ENCODE measurements at regions not wholly inside any gene's neighbourhood (a gene's known extent, or its start where the extent isn't known, plus 50 kb on each side); places are given as distances from the start of the nearest gene placed in this dataset.

DNA sequence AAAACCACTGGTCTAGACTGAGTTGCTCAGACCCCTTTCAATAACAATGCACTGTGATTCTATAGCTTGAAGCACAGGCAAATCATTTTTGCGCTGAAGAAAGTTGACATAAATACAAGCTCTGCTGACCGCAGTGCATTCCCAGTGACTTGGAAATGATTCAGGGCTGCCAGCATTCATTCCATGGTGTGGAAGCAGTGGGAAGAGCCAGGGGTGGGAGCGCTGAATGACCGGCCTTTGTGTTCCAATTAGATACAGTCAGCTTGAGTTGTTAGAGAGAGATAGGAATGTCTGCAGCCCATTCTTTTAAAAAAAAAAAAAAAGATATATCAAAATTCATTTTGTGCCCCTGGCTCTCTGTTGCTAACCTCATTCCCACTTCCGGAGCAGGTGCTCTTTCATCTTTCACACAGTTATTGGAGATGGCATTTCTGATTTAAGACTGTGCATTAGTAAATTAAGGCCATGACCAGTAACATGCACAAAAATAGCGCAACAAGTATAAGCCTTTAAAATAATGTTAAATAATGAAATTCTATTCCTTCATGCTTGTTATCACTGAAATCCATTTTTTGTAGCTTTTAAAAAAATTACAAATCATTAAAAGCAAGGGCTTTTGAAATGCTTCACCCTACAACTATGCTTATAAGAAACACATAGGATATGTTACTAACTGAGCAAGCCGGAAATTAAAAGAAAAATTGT, 59.4 kb upstream of the CTLA4 start:
- H3K4me3 Mint-ChIP-seq = no peak overlapping the region
- peaks cover 8 to 13% of the 10 kb centered on the region in 2 donors for H3K9me3 Mint-ChIP-seq
- DNase-seq (no peak), ATAC-seq (no peak)
- no peak overlapping the region for H3K27ac Mint-ChIP-seq
- H3K4me1 Mint-ChIP-seq = peaks cover 96% of the 10 kb centered on the region
- no peaks in the 10 kb centered on the region for H3K27me3 Mint-ChIP-seq

DNA sequence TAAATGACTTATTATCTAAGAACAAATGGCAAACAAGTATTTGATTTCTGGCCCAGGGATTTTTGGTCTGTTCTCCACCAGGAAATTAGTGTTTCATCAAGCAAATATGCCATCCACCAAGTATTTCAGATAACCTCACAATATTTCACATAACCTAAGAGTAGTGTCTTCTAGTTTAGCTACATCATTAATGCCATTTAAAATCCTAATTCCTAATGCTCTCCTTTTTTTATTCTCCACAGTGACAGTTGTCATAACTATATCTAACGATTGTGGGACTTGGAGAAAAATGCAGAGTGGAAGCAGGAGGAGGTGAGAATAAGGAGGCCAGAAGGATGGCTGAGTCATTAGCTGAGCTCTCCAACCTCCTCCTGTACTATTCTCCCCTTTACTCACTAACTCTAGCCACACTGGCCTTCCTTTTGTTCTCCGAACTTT, 58.5 kb upstream of the CTLA4 start:
- Mint-ChIP-seq H3K9me3 (peaks cover 8 to 13% of the 10 kb centered on the region in 2 donors), H3K27ac (no peak overlapping the region), H3K4me1 (peaks cover 97% of the 10 kb centered on the region), H3K27me3 (no peaks in the 10 kb centered on the region), H3K4me3 (peak overlapping the region in 1 of 2 donors; percentile 35)
- DNase-seq (no peak), ATAC-seq (no peak)

DNA sequence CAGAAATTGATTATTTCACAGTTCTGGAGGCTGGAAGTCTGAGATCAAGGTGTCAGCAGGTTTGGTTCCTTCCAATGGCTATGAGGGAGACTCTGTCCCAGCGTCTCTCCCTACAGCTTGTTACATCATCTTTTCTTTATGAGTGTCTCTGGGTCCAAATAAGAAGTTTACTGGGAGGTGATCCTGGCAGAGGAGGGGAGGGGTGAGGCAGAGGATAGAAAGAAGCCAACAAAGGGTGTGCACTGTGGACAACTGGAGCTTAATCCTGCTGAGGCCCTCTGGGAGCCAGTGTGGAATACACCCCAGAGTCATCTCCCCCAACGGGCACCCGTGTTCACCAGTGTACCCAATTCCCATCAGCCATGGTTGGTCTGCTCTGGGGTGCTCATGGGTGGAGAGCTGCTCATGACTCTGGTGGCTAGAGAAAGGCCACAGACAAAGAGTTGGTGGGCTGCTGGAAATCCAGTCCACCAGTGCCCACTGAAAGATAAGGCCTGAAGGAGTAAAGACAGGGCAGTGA, 57.5 kb upstream of the CTLA4 start:
- no peak overlapping the region for H3K27ac Mint-ChIP-seq
- no peak for DNase-seq
- no peak for ATAC-seq
- no peaks in the 10 kb centered on the region for H3K27me3 Mint-ChIP-seq
- peaks cover 8% of the 10 kb centered on the region in 2 donors for H3K9me3 Mint-ChIP-seq
- H3K4me1 Mint-ChIP-seq = peaks cover 97% of the 10 kb centered on the region
- no peak overlapping the region for H3K4me3 Mint-ChIP-seq

DNA sequence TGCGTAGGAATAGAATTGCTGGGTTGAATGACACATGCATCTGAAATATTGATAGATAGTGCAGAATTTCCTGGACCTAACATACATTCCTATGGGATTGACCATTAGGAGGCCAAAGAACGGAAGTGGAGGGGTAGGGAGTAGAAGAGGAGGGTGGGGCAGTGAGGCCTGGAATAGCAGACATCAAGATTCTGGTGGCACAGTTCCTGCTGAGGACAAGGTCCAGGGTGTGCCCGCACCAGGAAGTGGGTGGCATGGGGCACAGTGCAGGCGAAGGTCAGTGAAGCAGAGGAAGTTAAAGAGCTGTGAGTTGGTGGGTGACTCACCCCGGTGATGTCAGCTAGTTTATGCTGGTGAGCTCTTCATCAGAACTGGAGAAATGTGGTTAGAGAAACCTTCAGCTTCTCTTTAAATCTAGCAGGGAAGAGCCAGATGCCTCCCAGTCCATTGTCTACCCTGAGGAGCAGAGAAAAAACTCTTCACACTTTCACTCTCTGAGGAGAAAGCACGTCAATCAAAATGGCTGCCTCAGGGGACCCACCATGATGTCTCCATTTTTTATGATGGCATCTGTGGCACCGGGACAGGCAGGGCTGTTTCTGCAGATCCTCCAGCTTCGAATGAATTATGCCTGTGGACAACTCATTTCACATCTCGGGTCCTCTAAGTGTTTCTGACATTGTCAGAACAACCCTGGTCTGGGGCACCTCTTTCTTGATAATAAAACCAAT, 55.9 kb upstream of the CTLA4 start:
- Mint-ChIP-seq H3K27ac (peak overlapping the region; percentile 89 to 93), H3K9me3 (peaks cover 0 to 2% of the 10 kb centered on the region in 2 donors), H3K4me1 (peaks cover 97% of the 10 kb centered on the region), H3K4me3 (peak overlapping the region; percentile 20 to 24), H3K27me3 (no peaks in the 10 kb centered on the region)
- DNase-seq = peak; percentile 46 to 79
- ATAC-seq = peak; percentile 95

DNA sequence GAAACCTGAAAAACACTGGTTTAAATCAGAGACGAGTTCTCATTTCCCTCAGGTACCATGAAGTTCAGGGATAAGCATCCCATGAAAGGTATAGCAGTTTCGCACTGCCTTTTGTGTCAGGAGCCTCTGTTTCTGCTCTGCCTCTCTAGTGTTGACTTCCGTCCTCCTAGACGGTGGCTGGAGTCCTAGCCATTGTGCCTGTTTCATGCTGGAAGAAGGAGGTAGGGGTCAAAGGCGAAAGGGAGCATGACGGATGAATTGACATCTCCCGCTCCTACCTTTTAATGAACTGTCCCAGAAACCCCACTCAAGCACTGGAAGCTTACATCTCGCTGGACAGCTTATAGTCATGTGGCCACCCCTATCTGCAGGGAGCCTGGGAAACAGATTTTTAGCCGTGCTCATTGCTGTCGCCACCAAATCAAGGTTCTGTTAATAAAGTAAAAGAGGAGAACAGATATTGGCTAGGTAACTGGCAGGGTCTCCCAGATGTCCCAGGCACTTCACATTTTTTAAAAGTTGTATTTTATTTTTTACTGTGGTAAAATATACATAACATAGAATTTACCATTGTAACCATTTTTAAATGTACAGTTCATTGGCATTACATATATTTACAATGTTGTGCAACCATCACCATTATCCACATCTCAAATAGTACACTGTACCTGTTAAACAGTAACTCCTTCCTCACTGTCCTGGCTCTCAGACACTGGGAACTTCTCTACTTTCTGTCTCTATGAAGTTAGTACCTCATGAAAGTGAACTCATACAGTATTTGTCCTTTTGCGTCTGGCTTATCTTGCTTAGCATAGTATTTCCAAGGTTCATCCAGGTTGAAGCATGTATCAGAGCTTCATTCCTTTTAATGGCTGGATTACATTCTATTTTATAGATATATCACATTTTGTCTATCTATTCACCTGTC, 55.0 kb upstream of the CTLA4 start:
- H3K4me3 Mint-ChIP-seq = no peak overlapping the region

DNA sequence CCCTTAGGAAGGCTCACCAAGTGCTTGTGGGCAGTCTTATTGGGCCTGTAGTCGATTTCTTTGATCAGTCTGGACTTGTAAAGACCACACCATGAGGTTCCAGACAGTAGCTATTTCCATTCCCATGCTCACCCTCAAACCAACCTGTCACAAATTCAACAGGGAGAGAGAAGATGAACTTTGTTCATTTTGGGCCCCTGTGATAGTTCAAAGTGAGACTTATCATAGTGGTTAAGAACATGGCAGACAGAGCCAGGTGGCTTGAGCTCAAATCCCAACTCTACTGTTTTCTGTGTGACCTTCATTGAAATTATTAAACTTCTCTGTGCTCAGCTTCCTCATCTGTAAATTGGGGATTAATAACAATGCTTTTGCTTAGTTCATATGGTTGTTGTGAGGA, 53.9 kb upstream of the CTLA4 start:
- DNase-seq (no peak), ATAC-seq (no peak)
- Mint-ChIP-seq H3K27me3 (peaks cover 6% of the 10 kb centered on the region), H3K27ac (peak overlapping the region in 1 of 2 donors; percentile 45), H3K9me3 (no peaks in the 10 kb centered on the region), H3K4me3 (no peak overlapping the region), H3K4me1 (peaks cover 79% of the 10 kb centered on the region)

More for the DNA sequence above, 55.0 kb upstream of the CTLA4 start:
- Mint-ChIP-seq H3K4me1 (peaks cover 89% of the 10 kb centered on the region), H3K9me3 (no peaks in the 10 kb centered on the region), H3K27ac (peak overlapping the region in 1 of 2 donors; percentile 93), H3K27me3 (peaks cover 6% of the 10 kb centered on the region)
- no peak for DNase-seq
- no peak for ATAC-seq

- peak overlapping the region; percentile 48 to 70 for H3K4me3 Mint-ChIP-seq
- peak; percentile 45 to 57 for DNase-seq
- peak overlapping the region; percentile 63 to 78 for H3K27ac Mint-ChIP-seq
- H3K4me1 Mint-ChIP-seq = peaks cover 66% of the 10 kb centered on the region
- peaks cover 6% of the 10 kb centered on the region for H3K27me3 Mint-ChIP-seq
- ATAC-seq = peak; percentile 78
- no peaks in the 10 kb centered on the region for H3K9me3 Mint-ChIP-seq
Observed at GRCh38 chr2:203814661-203815540, 52.7 kb upstream of the CTLA4 start.

- Mint-ChIP-seq H3K4me1 (peaks cover 60% of the 10 kb centered on the region), H3K4me3 (peak overlapping the region in 1 of 2 donors; percentile 70)
- DNase-seq = no peak
Observed at GRCh38 chr2:203815541-203815898, 52.1 kb upstream of the CTLA4 start.

GRCh38 chr2:203817147-203817546, 50.4 kb upstream of the CTLA4 start:
- DNase-seq (no peak), ATAC-seq (no peak)
- Mint-ChIP-seq H3K9me3 (no peaks in the 10 kb centered on the region), H3K27ac (no peak overlapping the region), H3K27me3 (peaks cover 6% of the 10 kb centered on the region), H3K4me1 (peaks cover 54% of the 10 kb centered on the region), H3K4me3 (no peak overlapping the region)

More at GRCh38 chr2:203815541-203815898, 52.1 kb upstream of the CTLA4 start:
- Mint-ChIP-seq H3K9me3 (no peaks in the 10 kb centered on the region), H3K27me3 (peaks cover 6% of the 10 kb centered on the region), H3K27ac (peak overlapping the region; percentile 63 to 78)
- no peak for ATAC-seq

All from stimulated activated naive CD8-positive, alpha-beta T cell treated with anti-CD3 and anti-CD28 coated beads, Interleukin-15, amount 100 ng/mL, for 72 hours (primary cell).